ENCODE measurements at regions not wholly inside any gene's neighbourhood (a gene's known extent, or its start where the extent isn't known, plus 50 kb on each side); places are given as distances from the start of the nearest gene placed in this dataset.
"Not testable (repeated sequence)": the region's sequence is repeated elsewhere in the genome, so short reads cannot be mapped to it uniquely, and the experiment has no call there.

GRCh38 chr20:50328222-50328979 is 137.8 kb downstream of the CEBPB start:
- no peak for DNase-seq (ENCODE audit: low read depth in 2 of 2)

GRCh38 chr20:50328996-50329898 is 138.6 kb downstream of the CEBPB start:
- no peak for DNase-seq (ENCODE audit: low read depth in 2 of 2)

GRCh38 chr20:50329981-50330503 is 139.4 kb downstream of the CEBPB start:
- DNase-seq (ENCODE audit: low read depth in 2 of 2), result no peak

GRCh38 chr20:50330504-50331313 is 140.1 kb downstream of the CEBPB start:
- DNase-seq (ENCODE audit: low read depth in 2 of 2), result no peak

- DNase-seq (ENCODE audit: low read depth in 2 of 2), result no peak
These were observed 141.1 kb downstream of the CEBPB start for GRCh38 chr20:50331469-50332363.

GRCh38 chr20:50332491-50332980 is 141.9 kb downstream of the CEBPB start:
- no peak for DNase-seq (ENCODE audit: low read depth in 2 of 2)

GRCh38 chr20:50333131-50333670 is 142.6 kb downstream of the CEBPB start:
- DNase-seq (ENCODE audit: low read depth in 2 of 2), result no peak

GRCh38 chr20:50333812-50334211 is 143.2 kb downstream of the CEBPB start:
- DNase-seq (ENCODE audit: low read depth in 2 of 2), result no peak

GRCh38 chr20:50334512-50334911 is 143.9 kb downstream of the CEBPB start:
- DNase-seq (ENCODE audit: low read depth in 2 of 2), result not testable (repeated sequence)

- no peak for DNase-seq (ENCODE audit: low read depth in 2 of 2)
These were observed 144.5 kb downstream of the CEBPB start for GRCh38 chr20:50335105-50335504.

- no peak for DNase-seq (ENCODE audit: low read depth in 2 of 2)
These were observed 145.2 kb downstream of the CEBPB start for GRCh38 chr20:50335866-50336265.

GRCh38 chr20:50336661-50337060 is 146.0 kb downstream of the CEBPB start:
- no peak for DNase-seq (ENCODE audit: low read depth in 2 of 2)

- DNase-seq (ENCODE audit: low read depth in 2 of 2), result no peak
These were observed 147.2 kb downstream of the CEBPB start for GRCh38 chr20:50337521-50338466.

- DNase-seq (ENCODE audit: low read depth in 2 of 2), result peak; percentile 15 to 37
These were observed 148.1 kb downstream of the CEBPB start for GRCh38 chr20:50338479-50339391.

- no peak for DNase-seq (ENCODE audit: low read depth in 2 of 2)
These were observed 148.9 kb downstream of the CEBPB start for GRCh38 chr20:50339466-50339901.

GRCh38 chr20:50340541-50340940 is 149.9 kb downstream of the CEBPB start:
- DNase-seq (ENCODE audit: low read depth in 2 of 2), result no peak

- DNase-seq (ENCODE audit: low read depth in 2 of 2), result no peak
These were observed 150.4 kb downstream of the CEBPB start for GRCh38 chr20:50341050-50341449.

Measured in stimulated activated CD8-positive, alpha-beta memory T cell treated with anti-CD3 and anti-CD28 coated beads, Interleukin-7, amount 100 ng/mL, for 4 hours (primary cell).